Fibroblast of villous mesenchyme (primary cell): ENCODE measurements at regions not wholly inside any gene's neighbourhood (a gene's known extent, or its start where the extent isn't known, plus 50 kb on each side); places are given as distances from the start of the nearest gene placed in this dataset.
"Not testable (repeated sequence)": the region's sequence is repeated elsewhere in the genome, so short reads cannot be mapped to it uniquely, and the experiment has no call there.

ENCODE experiments used
- DNase-seq: peaks from one replicate; pipeline ENCODE4 v3.0.0-alpha.2; 2010; ENCODE audit warnings: low read depth
- H3K4me3 ChIP-seq: 2 replicates; pipeline ENCODE4 v1.5.1; 2011; ENCODE audit warnings: low read depth, mild to moderate bottlenecking, low read length
- TF ChIP-seq, protein P1 (sequence below): IDR thresholded peaks from 2 replicates; pipeline ENCODE4 v1.5.1; 2012; ENCODE audit warnings: low read depth, mild to moderate bottlenecking, low read length; ENCODE audit not compliant: insufficient read depth

DNA sequence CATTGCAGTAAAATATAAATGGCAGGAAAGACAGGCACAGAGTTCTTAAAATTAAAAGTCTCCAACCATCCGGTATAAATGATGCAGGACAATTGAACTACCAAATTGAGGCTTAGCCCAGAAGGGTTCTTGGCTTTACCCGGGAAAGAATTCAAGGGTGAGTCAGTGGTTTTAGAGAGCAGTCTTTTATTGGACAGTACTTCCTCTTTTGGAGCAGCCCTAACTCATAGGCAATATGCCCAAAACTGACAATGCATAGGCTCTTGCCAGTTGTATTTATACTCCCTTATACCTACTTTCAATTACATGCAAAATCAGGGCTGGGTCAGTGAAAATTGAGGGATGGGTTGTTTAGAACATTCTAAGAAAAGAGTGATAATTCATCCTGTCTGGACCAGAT lies 1628.9 kb upstream of the PRMT6 start:
- DNase-seq: no peak
- H3K4me3 ChIP-seq: no peak overlapping the region
- TF ChIP-seq, protein P1, sequence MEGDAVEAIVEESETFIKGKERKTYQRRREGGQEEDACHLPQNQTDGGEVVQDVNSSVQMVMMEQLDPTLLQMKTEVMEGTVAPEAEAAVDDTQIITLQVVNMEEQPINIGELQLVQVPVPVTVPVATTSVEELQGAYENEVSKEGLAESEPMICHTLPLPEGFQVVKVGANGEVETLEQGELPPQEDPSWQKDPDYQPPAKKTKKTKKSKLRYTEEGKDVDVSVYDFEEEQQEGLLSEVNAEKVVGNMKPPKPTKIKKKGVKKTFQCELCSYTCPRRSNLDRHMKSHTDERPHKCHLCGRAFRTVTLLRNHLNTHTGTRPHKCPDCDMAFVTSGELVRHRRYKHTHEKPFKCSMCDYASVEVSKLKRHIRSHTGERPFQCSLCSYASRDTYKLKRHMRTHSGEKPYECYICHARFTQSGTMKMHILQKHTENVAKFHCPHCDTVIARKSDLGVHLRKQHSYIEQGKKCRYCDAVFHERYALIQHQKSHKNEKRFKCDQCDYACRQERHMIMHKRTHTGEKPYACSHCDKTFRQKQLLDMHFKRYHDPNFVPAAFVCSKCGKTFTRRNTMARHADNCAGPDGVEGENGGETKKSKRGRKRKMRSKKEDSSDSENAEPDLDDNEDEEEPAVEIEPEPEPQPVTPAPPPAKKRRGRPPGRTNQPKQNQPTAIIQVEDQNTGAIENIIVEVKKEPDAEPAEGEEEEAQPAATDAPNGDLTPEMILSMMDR: no peak

DNA sequence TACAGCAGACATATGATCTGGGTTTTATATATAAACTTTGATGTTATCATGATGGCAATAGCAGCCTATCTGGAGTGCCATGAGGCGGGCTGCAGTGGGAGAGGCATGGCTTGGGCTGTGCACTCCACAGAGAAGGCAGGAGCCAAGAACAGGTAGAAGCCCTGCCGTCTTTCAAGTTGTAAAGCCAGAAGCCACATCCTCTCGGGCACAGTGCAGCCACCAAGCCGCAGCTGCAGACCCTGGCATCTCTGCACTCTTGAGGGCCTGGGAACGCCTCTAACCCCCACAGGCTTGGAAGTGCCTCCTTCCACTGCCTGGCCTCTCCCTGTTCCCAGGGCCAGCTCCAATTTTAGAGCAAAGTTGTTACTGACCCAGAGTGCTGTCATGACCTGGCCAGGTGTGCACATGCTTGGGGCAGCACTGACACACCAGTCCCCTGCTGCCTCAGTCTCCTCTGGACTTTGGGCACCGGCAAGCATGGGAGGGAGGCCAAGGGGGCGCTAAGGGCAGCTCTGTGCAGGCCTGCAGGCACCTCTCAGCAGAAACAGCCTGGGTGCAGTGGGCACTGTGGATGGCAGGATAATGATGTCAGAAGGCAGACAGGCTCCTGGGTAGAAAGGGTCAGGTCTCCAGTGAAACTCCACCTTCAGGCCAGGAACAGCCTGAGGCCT lies 1619.8 kb upstream of the PRMT6 start:
- TF ChIP-seq, protein P1: no peak
- no peak overlapping the region for H3K4me3 ChIP-seq
- no peak for DNase-seq

DNA sequence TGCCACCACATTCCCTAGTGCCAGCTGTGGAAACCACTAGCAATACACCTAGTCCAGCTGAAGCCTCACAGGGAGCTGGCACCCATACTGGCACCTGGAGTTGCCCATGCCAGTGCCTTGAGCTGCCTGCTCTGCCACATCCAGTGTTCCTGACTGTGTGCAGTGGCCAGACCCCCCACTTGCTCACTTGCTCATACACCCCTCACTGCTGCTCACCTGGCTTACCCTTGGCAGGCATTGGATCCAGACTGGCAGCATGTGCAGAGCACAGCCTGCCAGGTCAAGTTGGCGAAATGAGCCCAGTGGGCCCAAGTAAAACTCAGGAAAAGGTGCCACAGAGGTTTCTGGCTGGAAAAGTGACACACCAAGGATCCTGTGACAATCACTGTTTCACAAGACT lies 1618.6 kb upstream of the PRMT6 start:
- TF ChIP-seq, protein P1: no peak
- H3K4me3 ChIP-seq: no peak overlapping the region
- DNase-seq: no peak

- no peak overlapping the region for H3K4me3 ChIP-seq
- no peak for DNase-seq
- TF ChIP-seq, protein P1: no peak
Measured at GRCh38 chr1:105442901-105443300, 1613.6 kb upstream of the PRMT6 start.

- no peak overlapping the region for H3K4me3 ChIP-seq
- DNase-seq: no peak
- TF ChIP-seq, protein P1: no peak
Measured at GRCh38 chr1:105459759-105460158, 1596.7 kb upstream of the PRMT6 start.

- no peak overlapping the region for H3K4me3 ChIP-seq
- no peak for DNase-seq
- TF ChIP-seq, protein P1: no peak
Measured at GRCh38 chr1:105462308-105462707, 1594.2 kb upstream of the PRMT6 start.

DNA sequence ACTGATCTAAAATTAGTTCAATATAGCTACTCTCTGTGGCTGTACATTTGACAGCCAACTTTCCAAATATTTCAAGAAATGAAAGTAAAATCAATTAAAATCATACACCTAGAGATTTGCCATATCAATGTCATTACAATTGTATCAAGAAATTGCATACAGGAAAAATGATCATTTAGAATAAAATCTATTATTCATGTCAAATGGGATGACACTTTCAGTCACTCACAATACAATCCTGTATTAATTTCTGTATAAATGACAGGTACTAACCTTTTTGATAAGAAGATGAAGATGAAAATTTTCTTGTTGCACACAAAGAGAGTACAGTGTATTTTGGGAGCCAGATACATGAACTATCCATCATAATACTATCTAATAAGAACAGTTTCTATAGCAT lies 1588.9 kb upstream of the PRMT6 start:
- TF ChIP-seq, protein P1: no peak
- DNase-seq: no peak

DNA sequence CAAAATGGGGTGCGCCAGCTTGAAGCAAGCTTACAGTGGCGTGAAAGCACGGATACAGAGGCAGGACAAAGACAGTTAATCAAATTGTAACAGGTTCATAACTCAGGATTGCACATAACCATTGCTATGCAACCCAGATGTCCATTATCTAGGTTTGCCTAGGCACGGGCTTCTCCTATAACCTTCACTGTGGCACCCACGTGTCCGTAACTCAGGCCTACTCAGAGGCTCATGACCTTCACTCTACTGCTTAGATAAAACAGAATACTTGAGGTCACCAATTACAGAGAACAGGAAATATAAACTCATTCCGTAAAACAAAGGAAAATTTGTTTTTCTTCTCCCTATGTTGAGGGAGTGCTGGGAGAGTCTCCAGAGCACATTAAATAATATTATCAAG lies 1585.9 kb upstream of the PRMT6 start:
- H3K4me3 ChIP-seq, DNase-seq: not testable (repeated sequence)

More for the DNA sequence above, 1588.9 kb upstream of the PRMT6 start:
- H3K4me3 ChIP-seq: no peak overlapping the region
